ENCODE measurements at regions not wholly inside any gene's neighbourhood (a gene's known extent, or its start where the extent isn't known, plus 50 kb on each side); places are given as distances from the start of the nearest gene placed in this dataset.

DNA sequence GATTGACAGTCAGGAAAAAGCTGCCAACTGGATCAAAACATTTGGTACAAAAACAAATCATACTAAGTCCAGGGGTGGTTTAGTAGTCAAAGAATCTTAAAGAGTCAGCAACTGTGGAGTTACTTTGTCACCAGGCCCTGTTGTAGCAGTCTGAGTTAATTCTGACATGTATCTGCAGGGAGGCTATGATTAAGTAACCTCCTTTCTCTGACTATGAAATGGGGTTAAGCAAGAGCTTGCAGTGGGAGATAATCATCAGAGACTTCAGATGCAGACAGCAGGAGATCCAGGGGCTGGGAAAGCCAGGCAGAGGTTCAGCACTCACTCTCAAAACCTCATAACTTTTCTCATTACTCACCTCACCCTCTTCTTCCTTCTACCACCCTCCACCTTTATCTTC, 99.2 kb upstream of the BTG3 start:
- TF ChIP-seq, protein P1, sequence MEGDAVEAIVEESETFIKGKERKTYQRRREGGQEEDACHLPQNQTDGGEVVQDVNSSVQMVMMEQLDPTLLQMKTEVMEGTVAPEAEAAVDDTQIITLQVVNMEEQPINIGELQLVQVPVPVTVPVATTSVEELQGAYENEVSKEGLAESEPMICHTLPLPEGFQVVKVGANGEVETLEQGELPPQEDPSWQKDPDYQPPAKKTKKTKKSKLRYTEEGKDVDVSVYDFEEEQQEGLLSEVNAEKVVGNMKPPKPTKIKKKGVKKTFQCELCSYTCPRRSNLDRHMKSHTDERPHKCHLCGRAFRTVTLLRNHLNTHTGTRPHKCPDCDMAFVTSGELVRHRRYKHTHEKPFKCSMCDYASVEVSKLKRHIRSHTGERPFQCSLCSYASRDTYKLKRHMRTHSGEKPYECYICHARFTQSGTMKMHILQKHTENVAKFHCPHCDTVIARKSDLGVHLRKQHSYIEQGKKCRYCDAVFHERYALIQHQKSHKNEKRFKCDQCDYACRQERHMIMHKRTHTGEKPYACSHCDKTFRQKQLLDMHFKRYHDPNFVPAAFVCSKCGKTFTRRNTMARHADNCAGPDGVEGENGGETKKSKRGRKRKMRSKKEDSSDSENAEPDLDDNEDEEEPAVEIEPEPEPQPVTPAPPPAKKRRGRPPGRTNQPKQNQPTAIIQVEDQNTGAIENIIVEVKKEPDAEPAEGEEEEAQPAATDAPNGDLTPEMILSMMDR (IDR thresholded peaks at IDR 0.05) = no peak
- TF ChIP-seq POLR2A (IDR thresholded peaks at IDR 0.05) = no peak
- TF ChIP-seq POLR2AphosphoS5 (IDR thresholded peaks at IDR 0.05; ENCODE audit: insufficient read depth in 1 of 2, low read depth in 1 of 2) = peak in 1 of 2 donors; percentile 27
